T-helper 1 cell (primary cell): ENCODE measurements at regions not wholly inside any gene's neighbourhood (a gene's known extent, or its start where the extent isn't known, plus 50 kb on each side); places are given as distances from the start of the nearest gene placed in this dataset.
"Not testable (repeated sequence)": the region's sequence is repeated elsewhere in the genome, so short reads cannot be mapped to it uniquely, and the experiment has no call there.

Source experiments
- DNase-seq, 5 donors: peaks; one replicate each; pipeline ENCODE4 v3.0.0-alpha.2; 2012 to 2020

DNA sequence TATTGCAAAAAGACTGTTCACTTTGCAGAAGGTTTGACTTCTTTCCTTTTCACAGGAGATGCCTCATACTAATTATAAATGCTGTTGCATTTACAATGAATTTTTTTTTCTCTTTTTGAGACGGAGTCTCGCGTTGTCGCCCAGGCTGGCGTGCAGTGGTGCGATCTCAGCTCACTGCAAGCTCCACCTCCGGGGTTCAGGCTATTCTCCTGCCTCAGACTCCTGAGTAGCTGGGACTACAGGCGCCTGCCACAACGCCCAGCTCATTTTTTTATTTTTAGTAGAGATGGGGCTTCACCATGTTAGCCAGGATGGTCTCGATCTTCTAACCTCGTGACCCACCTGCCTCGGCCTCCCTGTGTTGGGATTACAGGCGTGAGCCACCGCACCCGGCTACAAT lies 290.5 kb upstream of the GATB start:
- not testable (repeated sequence) for DNase-seq

- no peak for DNase-seq
These were observed 289.3 kb upstream of the GATB start for GRCh38 chr4:152050106-152050505.

DNA sequence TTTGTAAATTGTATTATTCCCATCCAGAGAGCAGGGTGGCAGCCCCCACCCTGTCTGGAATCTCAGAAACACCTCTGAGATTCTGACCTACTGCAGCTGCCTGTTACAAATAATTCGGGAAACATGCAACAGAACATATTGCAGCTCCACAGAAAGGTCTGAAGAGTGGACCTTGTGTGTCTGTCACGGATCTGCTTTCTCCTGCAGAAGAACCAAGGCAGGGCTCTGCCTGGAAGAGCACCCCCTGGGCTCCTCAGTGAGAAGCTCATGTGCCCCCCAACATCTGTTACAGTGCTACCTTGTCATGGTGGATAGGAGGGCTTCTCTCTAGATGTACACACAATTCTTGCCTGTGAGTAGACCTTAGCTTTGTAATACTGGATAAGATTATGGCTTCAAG lies 286.6 kb upstream of the GATB start:
- DNase-seq: no peak

DNA sequence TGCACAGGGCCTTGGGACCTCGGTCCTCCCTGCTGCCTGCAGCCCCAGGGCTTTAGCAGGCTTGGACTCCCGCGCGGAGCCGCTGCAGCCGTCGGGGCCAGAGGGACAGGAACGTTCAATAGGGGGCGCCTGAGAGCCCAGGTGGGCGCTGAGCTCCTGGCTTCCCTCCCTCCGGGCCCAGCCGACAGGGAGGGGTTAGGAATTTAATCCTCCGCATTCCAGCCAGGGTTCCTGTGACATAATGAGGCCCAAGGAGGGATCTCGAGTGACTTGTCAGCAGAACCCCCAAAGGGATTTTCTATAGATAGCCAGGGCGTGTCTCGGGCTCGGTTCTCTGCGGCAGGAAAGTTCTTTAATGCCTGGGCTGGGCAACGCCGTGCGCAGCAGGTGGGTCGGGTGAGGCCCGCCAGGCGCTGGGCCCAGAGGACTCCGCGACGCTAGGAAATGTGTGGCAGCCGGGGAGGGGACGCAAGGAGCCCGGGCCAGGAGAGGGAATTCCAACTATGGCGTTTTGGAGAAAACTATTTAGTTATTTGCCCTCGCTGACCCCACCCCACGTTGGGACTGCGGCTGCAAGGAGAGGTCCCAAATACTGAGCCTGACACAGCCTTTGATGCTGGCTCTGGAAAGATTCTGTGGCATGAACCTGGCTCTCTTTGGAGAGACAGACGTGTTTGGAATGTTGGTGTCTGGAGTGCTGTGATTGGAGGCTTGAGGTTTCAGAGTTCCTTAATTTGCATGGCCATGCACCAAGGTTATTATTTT lies 285.2 kb upstream of the GATB start:
- no peak for DNase-seq

- DNase-seq: no peak
These were observed 284.6 kb upstream of the GATB start for GRCh38 chr4:152045449-152045806.

GRCh38 chr4:152044331-152045036 lies 283.7 kb upstream of the GATB start:
- DNase-seq: no peak

DNA sequence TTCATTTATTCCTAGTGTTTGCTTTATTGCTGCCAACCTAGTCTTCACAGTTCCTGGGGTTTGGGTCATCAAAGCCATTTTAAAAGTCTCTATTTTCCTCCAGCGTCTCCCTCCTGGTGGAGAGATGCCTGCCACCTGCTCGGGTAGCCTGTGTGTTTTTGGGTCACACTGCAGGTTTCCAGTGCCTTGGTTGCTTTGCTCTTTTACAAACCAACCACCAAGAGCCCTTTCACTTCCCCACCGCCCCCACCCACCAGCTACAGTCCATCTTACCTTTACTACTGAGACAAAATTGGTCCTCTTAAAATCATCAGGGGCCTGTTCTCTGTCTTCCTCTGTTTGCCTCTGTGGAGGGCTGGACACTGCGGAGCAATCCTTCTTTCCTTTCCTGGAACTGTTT lies 280.5 kb upstream of the GATB start:
- DNase-seq: no peak

DNA sequence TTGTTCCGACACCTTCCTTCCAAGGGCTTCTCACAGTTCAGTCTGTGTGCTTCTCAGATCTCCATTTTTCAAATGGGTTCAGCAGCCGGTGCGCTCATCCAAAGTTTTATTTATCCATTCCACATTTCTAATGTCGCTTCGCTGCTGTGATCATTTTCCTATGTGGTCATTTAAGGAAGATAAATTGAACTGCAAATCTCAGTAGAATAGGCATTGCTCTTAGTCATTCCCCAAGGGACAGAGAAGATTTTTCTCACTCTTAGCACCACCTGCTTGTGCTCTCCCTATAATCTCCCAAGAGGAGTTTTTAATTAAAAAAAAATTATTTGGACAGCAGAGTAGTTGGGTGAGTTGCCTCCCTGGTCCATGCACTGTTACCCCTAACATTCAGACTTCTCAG lies 278.9 kb upstream of the GATB start:
- DNase-seq: no peak

GRCh38 chr4:152039023-152039481 lies 278.2 kb upstream of the GATB start:
- DNase-seq: no peak

DNA sequence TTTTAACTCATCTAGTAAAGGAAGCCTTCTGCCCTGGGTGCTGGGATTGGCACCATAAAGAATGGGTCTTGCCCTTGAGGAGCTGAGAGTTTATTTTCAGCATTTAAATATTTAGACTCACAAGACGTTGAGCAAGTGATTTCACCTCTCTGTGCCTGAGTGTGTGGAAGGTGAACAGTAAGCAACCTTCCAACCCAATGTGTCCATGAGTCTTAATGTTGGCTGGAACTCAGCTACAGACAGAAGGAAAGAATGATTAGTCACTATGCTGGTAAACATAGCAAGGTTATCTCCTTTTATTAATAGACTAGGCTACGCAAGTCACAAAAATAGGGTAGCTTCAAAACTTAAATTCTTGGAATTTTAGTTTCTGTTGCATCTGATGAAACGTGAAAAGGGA lies 277.4 kb upstream of the GATB start:
- no peak for DNase-seq

DNA sequence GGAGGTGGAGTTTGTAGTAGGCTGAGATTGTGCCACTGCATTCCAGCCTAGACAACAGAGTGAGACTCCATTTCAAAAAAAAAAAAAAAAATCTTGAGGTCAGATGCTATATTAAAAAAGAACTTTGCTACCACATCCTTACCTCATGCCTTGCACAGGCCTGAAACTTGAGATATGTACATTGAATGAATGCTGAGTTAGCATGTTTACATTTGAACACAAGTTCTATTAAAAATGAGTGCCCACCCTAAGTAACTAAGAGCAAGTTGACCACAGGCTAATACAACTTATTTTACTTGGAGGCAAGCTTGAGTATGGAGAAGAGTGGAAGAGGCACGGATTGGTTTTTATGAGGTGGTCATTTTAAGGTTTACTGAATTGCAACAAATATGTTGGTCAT lies 276.6 kb upstream of the GATB start:
- no peak for DNase-seq

- DNase-seq: no peak
These were observed 272.8 kb upstream of the GATB start for GRCh38 chr4:152033621-152034020.

GRCh38 chr4:152032722-152033131 lies 271.9 kb upstream of the GATB start:
- DNase-seq: no peak

- DNase-seq: no peak
These were observed 268.8 kb upstream of the GATB start for GRCh38 chr4:152029631-152030030.

GRCh38 chr4:152028131-152028530 lies 267.3 kb upstream of the GATB start:
- no peak for DNase-seq

DNA sequence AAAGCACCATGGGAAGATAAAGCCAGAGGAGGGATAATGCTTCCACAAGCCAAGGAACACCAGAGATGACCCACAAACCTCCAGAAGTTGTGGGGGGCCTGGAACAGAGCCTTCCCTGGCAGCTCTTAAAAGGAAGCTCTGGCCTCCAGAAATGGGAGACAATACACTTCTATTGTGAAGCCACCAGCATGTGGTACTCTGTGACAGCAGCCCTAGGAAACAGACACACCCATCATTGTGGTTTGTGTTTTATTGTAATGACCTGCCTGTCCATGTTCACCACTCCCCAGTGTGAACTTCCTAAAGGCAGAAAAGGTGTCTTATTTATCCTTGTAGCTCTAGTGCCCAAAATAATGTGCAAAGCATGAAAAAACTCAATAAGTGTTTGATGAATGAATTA lies 264.1 kb upstream of the GATB start:
- peak in 1 of 5 donors; percentile 68 for DNase-seq

DNA sequence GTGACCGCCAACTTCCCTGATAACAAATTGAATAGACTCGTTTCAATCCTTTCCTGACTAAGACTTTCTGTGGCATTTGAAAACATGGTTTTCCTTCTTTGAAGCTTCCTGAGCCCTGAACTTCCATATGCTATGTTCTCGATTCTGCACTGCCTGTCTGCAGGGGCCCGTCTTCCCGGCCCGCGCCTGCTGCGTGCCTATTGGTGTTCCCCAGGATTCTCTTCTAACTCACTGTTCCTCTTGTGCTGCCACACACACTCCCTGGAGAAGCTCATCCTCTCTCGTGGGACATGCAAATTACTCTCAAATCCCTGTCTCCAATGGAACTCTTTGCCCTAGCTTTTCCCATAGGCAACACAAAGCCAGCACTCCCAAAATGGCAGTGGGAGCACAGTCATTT lies 262.9 kb upstream of the GATB start:
- DNase-seq: no peak

DNA sequence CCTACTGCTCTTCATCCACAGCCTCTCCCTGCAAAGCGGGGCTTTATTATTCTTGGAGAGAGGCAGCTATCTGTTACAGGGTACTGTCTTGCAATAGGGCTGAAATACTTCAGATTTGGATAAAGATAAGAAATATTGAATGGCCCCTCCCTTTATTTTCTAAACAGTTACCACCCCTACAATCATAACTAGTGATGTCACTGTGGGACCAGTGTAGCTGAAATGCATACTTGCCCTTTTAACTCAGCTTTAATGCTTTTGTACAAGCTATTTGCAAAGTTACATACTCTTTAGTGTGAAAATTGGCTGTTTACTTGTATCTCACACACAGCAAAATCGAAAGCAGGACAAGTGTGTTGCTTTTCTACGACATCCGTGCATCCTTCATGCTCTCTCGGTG lies 261.7 kb upstream of the GATB start:
- no peak for DNase-seq

- no peak for DNase-seq
These were observed 261.1 kb upstream of the GATB start for GRCh38 chr4:152021788-152022438.

DNA sequence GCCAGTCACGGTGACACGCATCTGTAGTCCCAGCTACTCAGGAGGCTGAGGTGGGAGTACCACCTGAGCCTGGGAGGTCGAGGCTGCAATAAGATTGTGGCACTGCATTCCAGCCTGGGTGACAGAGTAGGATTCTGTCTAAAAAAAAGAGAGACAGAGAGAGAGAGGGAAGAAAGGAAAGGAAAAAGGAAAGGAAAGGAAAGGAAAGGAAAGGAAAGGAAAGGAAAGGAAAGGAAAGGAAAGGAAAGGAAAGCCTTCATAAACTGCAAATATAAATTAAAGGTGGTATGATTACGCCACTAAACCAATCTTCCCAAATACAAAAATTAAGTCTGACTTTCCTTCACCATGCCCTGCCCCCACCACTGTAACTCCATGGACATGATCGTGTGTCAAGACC lies 259.3 kb upstream of the GATB start:
- no peak for DNase-seq

GRCh38 chr4:152016303-152016620 lies 255.5 kb upstream of the GATB start:
- no peak for DNase-seq

DNA sequence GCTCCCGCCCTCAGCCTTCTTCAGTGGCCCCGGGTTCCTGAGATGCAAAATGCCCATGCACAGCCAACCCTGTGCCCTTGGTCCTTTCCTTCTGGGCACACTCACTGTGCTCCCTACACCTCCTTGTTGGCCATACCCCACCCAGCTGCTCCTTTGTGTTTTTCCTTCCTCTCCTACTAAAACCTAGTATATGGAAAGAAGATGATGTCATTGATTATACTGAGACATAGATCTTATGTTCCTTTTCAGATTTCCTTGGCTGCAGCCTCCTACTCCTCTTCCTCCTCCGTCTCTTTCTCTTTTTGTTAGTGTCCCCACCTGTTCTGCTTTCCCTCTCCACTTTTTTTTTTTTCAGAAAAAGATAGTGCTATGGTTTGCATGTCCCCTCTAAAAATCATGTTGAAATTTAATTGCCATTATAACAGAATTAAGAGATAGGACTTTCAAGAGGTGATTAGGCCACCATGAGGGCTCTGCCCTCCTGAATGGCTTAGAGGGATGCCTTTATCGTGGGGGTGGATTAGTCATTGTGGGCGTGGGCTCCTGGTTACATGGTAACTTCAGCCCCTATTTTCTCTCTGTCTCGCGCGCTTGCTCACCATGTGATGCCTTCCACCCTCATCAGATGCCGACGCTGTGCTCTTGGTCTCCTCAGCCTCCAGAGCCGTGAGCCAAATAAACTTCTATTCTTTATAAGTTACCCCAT lies 254.9 kb upstream of the GATB start:
- no peak for DNase-seq

- peak in 2 of 5 donors; percentile 20 to 78 for DNase-seq
These were observed 253.5 kb upstream of the GATB start for GRCh38 chr4:152014280-152014679.

DNA sequence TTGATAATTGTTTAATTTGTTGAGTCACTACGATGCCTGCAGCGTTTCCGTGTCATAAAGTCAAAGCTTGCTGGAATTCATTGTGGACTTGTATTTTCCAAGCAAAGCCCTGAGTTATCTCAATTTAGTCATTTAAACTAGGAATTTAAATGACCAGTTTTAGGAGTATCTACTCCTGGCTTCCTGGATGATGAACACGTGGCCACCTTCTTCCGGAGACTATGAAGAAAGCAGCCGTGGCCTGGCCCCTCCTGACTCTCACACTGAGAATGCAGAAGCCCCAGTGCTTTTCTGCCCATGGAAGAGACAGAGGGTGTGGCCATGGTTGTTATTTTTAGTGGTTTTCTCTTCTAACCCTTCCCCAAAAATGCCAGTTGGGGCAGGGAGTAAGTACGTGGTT lies 250.7 kb upstream of the GATB start:
- no peak for DNase-seq
